ENCODE measurements at regions not wholly inside any gene's neighbourhood (a gene's known extent, or its start where the extent isn't known, plus 50 kb on each side); places are given as distances from the start of the nearest gene placed in this dataset.

DNA sequence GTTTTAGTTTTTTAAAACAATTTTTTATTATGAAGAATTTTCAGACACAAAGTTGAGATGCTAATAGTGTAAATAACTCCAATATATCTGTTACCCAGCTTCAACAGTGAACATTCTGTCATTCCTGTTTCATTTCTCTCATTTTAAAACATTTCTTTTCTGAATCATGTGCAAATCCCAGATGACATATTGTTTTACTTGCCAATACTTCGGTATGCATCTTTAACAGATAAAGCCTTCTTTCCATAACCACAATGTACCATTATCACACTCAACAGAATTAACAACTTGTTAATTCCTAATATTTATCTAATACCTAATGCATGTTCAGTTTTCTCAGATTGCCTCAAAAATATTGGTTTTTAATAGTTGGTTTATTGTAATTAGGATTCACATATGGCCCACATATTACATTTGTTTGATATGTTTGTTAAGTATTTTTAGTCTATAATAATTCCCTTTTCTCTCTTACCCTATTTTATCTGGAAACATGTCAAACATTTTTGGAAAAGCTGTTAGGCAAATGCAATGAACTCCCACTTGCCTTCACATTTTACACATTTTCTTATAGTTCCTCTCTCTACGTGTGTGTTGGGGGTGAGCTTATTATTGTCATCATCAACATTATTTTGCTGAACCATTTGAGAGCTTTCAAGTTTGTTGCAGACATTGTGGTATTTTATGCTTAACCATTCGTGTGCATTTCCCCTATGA is 58.7 kb upstream of the ANKRD55 start:
- ChIA-PET POLR2A (ENCODE audit: low non-redundant PET) (no interaction called here), CTCF (no interaction called here)
- H3K27ac ChIP-seq = no peak overlapping the region
- DNase-seq (ENCODE audit: low spot score) = no peak
- TF ChIP-seq, protein P1, sequence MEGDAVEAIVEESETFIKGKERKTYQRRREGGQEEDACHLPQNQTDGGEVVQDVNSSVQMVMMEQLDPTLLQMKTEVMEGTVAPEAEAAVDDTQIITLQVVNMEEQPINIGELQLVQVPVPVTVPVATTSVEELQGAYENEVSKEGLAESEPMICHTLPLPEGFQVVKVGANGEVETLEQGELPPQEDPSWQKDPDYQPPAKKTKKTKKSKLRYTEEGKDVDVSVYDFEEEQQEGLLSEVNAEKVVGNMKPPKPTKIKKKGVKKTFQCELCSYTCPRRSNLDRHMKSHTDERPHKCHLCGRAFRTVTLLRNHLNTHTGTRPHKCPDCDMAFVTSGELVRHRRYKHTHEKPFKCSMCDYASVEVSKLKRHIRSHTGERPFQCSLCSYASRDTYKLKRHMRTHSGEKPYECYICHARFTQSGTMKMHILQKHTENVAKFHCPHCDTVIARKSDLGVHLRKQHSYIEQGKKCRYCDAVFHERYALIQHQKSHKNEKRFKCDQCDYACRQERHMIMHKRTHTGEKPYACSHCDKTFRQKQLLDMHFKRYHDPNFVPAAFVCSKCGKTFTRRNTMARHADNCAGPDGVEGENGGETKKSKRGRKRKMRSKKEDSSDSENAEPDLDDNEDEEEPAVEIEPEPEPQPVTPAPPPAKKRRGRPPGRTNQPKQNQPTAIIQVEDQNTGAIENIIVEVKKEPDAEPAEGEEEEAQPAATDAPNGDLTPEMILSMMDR (conservative IDR thresholded peaks at IDR 0.05; ENCODE audit: low read depth) = no peak

- CTCF ChIA-PET = no interaction called here
Measured at GRCh38 chr5:56291079-56291643, 58.0 kb upstream of the ANKRD55 start.

DNA sequence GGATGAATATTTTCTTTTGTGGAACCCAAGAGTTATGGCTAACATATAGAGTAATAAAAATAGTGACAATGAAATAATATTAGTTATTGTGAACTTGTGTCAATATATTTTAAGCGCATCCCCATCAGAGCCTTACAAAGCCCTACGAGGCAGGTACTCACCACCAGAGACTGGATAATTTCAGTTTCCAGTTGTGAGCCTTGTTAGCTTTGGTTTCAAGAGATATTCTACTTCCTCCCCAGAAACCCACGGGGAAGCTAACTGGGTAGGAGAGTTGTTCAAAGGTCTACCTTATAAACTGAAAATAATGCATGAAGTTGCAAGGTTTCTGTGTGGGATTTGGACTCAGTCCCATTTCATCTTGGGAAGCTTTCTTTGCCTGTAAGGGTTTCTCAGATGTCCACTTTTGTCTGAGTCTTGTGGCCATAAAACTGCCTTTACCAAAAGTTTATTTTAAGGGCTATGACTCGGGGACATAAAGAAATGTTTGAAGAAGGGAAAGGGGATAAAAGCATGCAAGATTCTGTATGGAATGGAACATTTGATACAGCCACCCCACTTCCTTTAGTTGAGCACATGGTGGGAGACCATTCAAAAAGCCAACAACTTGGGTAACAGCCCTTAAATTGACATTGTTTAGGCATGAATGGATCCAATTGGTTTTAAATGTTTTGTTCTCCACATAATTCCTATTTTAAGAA is 57.4 kb upstream of the ANKRD55 start:
- no peak overlapping the region for H3K27ac ChIP-seq
- CTCF ChIA-PET = no interaction called here
- POLR2A ChIA-PET (ENCODE audit: low non-redundant PET) = no interaction called here
- TF ChIP-seq, protein P1 (conservative IDR thresholded peaks at IDR 0.05; ENCODE audit: low read depth) = no peak
- no peak for DNase-seq (ENCODE audit: low spot score)

More at GRCh38 chr5:56291079-56291643, 58.0 kb upstream of the ANKRD55 start:
- POLR2A ChIA-PET (ENCODE audit: low non-redundant PET) = no interaction called here
- TF ChIP-seq, protein P1 (conservative IDR thresholded peaks at IDR 0.05; ENCODE audit: low read depth) = no peak
- no peak overlapping the region for H3K27ac ChIP-seq
- no peak for DNase-seq (ENCODE audit: low spot score)

- CTCF ChIA-PET = interaction anchor here (0.6 to 0.9 kb wide), 2 partner anchors 549 to 597 kb away, joined by 3 to 5 read pairs; no protein-coding TSS in a partner anchor
- TF ChIP-seq, protein P1 (conservative IDR thresholded peaks at IDR 0.05; ENCODE audit: low read depth) = no peak
- POLR2A ChIA-PET (ENCODE audit: low non-redundant PET) = no interaction called here
- no peak for DNase-seq (ENCODE audit: low spot score)
- no peak overlapping the region for H3K27ac ChIP-seq
Measured at GRCh38 chr5:56289602-56289987, 56.5 kb upstream of the ANKRD55 start.

- ChIA-PET POLR2A (ENCODE audit: low non-redundant PET) (no interaction called here), CTCF (interaction anchor here (0.9 kb wide), 1 partner anchor 549 kb away, joined by 5 read pairs; no protein-coding TSS in a partner anchor)
- H3K27ac ChIP-seq = no peak overlapping the region
- TF ChIP-seq, protein P1 (conservative IDR thresholded peaks at IDR 0.05; ENCODE audit: low read depth) = no peak
- no peak for DNase-seq (ENCODE audit: low spot score)
Measured at GRCh38 chr5:56288873-56289601, 55.9 kb upstream of the ANKRD55 start.

All from RWPE1 (cell line).